ENCODE measurements at regions not wholly inside any gene's neighbourhood (a gene's known extent, or its start where the extent isn't known, plus 50 kb on each side); places are given as distances from the start of the nearest gene placed in this dataset.

GRCh38 chr5:32852976-32853375 is 141.9 kb downstream of the NPR3 start:
- Mint-ChIP-seq H3K4me1 (ENCODE audit: low read depth, unreplicated experiment) (peaks cover 6% of the 10 kb centered on the region), H3K27ac (ENCODE audit: unreplicated experiment) (no peak overlapping the region), H3K36me3 (ENCODE audit: insufficient read depth, unreplicated experiment) (no peaks in the 10 kb centered on the region), H3K9me3 (ENCODE audit: low read depth, unreplicated experiment) (no peaks in the 10 kb centered on the region), H3K27me3 (ENCODE audit: unreplicated experiment) (peaks cover 38% of the 10 kb centered on the region), H3K4me3 (ENCODE audit: low read depth, unreplicated experiment) (no peak overlapping the region)
- CTCF ChIA-PET: interaction anchor here (0.7 to 1.2 kb wide), 3 partner anchors 21 to 225 kb away, joined by 3 to 4 read pairs (median 3); no protein-coding TSS in a partner anchor
- BruUV-seq (replicated peaks): no TSS peak
- intact Hi-C loops (cut with micrococcal nuclease; ENCODE audit: unreplicated experiment): loop anchor here (1.0 to 5.0 kb wide), 3 partner anchors 146 to 224 kb away; no protein-coding TSS in a partner anchor
- TF ChIP-seq CTCF (IDR thresholded peaks at IDR 0.05; ENCODE audit: unreplicated experiment): no peak
- DNase-seq: no peak

GRCh38 chr5:32854473-32854872 is 143.4 kb downstream of the NPR3 start:
- Mint-ChIP-seq H3K4me1 (ENCODE audit: low read depth, unreplicated experiment) (peaks cover 6% of the 10 kb centered on the region), H3K4me3 (ENCODE audit: low read depth, unreplicated experiment) (no peak overlapping the region), H3K9me3 (ENCODE audit: low read depth, unreplicated experiment) (no peaks in the 10 kb centered on the region), H3K27ac (ENCODE audit: unreplicated experiment) (no peak overlapping the region), H3K27me3 (ENCODE audit: unreplicated experiment) (peaks cover 23% of the 10 kb centered on the region), H3K36me3 (ENCODE audit: insufficient read depth, unreplicated experiment) (no peaks in the 10 kb centered on the region)
- no peak for DNase-seq
- CTCF ChIA-PET: interaction anchor here (0.6 kb wide), 1 partner anchor 388 kb away, joined by 3 read pairs; no protein-coding TSS in a partner anchor
- intact Hi-C loops (cut with micrococcal nuclease; ENCODE audit: unreplicated experiment): loop anchor here (5.0 kb wide), 1 partner anchor 212 kb away; no protein-coding TSS in a partner anchor
- TF ChIP-seq CTCF (IDR thresholded peaks at IDR 0.05; ENCODE audit: unreplicated experiment): no peak
- no TSS peak for BruUV-seq (replicated peaks)

GRCh38 chr5:32859211-32859641 is 148.1 kb downstream of the NPR3 start:
- no TSS peak for BruUV-seq (replicated peaks)
- DNase-seq: no peak

GRCh38 chr5:32865475-32865874 is 154.4 kb downstream of the NPR3 start:
- Mint-ChIP-seq H3K4me3 (ENCODE audit: low read depth, unreplicated experiment) (no peak overlapping the region), H3K27ac (ENCODE audit: unreplicated experiment) (no peak overlapping the region), H3K36me3 (ENCODE audit: insufficient read depth, unreplicated experiment) (no peaks in the 10 kb centered on the region), H3K9me3 (ENCODE audit: low read depth, unreplicated experiment) (no peaks in the 10 kb centered on the region), H3K4me1 (ENCODE audit: low read depth, unreplicated experiment) (no peaks in the 10 kb centered on the region), H3K27me3 (ENCODE audit: unreplicated experiment) (no peaks in the 10 kb centered on the region)
- no TSS peak for BruUV-seq (replicated peaks)
- intact Hi-C loops (cut with micrococcal nuclease; ENCODE audit: unreplicated experiment): no loop called here
- no peak for TF ChIP-seq CTCF (IDR thresholded peaks at IDR 0.05; ENCODE audit: unreplicated experiment)
- CTCF ChIA-PET: no interaction called here
- no peak for DNase-seq

More at GRCh38 chr5:32859211-32859641, 148.1 kb downstream of the NPR3 start:
- Mint-ChIP-seq H3K27me3 (ENCODE audit: unreplicated experiment) (no peaks in the 10 kb centered on the region), H3K4me3 (ENCODE audit: low read depth, unreplicated experiment) (no peak overlapping the region), H3K36me3 (ENCODE audit: insufficient read depth, unreplicated experiment) (no peaks in the 10 kb centered on the region), H3K4me1 (ENCODE audit: low read depth, unreplicated experiment) (peaks cover 1% of the 10 kb centered on the region), H3K27ac (ENCODE audit: unreplicated experiment) (no peak overlapping the region), H3K9me3 (ENCODE audit: low read depth, unreplicated experiment) (no peaks in the 10 kb centered on the region)
- CTCF ChIA-PET: no interaction called here
- intact Hi-C loops (cut with micrococcal nuclease; ENCODE audit: unreplicated experiment): no loop called here
- no peak for TF ChIP-seq CTCF (IDR thresholded peaks at IDR 0.05; ENCODE audit: unreplicated experiment)
